Activated T-cell treated with anti-CD3 and anti-CD28 coated beads, Interleukin-2, amount 50 U/mL, for 48 hours (primary cell): ENCODE measurements at regions not wholly inside any gene's neighbourhood (a gene's known extent, or its start where the extent isn't known, plus 50 kb on each side); places are given as distances from the start of the nearest gene placed in this dataset.

Experiments
- DNase-seq, 2 experiments: peaks; one replicate each; pipeline ENCODE4 v3.0.0-alpha.2; 2020

DNA sequence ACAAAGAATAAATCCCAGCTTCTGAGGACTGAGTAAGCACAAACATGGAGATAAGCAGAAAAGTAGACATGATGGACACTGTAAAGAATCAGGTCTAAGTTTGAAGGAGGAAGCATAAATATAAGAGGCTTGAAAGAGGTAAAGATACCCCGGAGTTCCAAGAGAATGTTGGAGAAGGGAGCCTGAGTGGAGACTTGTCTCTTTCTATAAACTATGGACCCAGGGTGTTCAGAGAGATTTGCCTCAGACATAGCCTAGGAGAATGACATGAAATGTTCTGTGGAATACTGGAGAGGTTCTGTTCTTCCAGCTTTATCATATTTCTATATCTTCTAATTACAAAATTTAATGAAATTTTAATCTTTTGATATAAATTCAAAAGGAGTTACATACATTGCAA lies 554.3 kb upstream of the B3GALT2 start:
- no peak for DNase-seq

DNA sequence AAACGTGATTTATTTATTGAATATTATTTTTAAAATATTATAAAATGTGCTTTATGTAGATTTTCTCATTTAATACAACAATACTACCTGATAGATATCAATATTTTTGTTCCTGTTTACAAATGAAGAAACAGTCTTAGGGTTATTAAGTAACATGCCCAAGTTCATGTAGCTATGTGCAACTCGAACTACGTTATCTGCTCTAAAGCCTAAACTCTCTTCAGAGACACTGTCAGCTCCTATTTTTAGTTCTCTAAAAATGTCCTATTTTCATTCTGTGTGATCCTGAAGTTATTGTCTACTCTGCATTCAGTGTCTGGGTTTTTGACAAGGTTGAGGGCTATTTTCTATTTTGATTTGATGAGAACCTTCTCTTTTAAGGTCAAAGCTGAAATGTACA lies 550.1 kb upstream of the B3GALT2 start:
- DNase-seq, result no peak

- no peak for DNase-seq
Observed at GRCh38 chr1:193733674-193734073, 547.3 kb upstream of the B3GALT2 start.

GRCh38 chr1:193730017-193730416 lies 543.6 kb upstream of the B3GALT2 start:
- no peak for DNase-seq

GRCh38 chr1:193729429-193729828 lies 543.0 kb upstream of the B3GALT2 start:
- no peak for DNase-seq

DNA sequence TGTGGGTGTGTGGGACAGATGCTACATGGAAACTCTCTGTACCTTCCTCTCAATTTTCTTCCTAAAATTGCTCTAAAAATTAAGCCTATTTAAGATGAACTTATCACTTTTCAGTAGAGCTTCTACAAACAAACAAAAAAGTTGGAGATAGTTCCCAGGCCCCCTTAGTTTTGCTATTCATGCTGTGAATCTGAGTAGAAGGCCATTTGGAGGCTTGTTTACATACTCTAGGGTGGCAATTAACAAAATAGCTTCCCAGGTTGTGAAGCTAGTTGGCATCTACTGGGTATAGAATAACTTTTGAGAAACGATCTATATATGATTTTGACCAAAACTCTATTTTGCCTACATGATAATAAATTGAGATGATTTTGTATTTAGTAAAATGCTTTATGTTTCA lies 541.4 kb upstream of the B3GALT2 start:
- no peak for DNase-seq

- no peak for DNase-seq
Observed at GRCh38 chr1:193726722-193727121, 540.3 kb upstream of the B3GALT2 start.

DNA sequence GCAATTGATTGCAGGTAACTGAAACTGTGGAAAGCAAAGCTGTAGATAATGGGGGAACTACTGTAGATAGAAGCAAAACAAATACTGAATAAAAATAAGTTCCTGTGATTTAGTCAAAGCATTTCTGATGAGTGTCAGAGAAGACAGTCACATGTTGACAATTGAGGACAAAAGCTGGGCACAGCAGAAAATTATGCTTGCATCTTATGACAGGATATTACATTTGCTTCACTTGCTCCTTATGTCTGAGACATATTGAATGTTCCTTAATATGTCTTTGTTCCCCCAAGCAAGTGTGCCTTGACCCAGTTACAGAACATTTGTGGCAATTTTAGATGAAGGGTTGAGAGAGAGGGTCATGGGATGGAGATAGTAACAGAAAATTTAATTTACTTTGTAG lies 526.0 kb upstream of the B3GALT2 start:
- DNase-seq, result no peak

DNA sequence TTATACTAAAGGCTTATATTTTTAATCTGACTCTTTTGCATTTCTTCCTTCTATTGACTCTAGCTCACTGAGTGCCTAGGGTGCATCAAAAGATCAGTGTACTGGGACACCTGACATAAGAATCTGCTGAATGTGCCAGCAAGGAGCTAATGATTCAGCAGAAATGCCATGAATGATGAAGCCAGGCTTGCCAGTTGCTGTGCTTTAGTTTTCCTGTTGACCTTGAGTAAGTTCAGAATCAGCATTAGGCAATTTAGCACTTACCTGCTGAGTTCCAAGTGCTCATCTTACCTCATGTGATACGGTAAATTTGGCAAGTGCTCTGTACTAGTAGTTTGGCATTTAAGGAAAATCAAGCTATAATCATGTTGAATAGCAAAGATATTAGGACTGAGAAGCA lies 523.2 kb upstream of the B3GALT2 start:
- no peak for DNase-seq

GRCh38 chr1:193707271-193708021 lies 521.0 kb upstream of the B3GALT2 start:
- DNase-seq, result no peak

- DNase-seq, result no peak
Observed at GRCh38 chr1:193706766-193707165, 520.4 kb upstream of the B3GALT2 start.

- no peak for DNase-seq
Observed at GRCh38 chr1:193705554-193705981, 519.2 kb upstream of the B3GALT2 start.

GRCh38 chr1:193703655-193704054 lies 517.2 kb upstream of the B3GALT2 start:
- no peak for DNase-seq

DNA sequence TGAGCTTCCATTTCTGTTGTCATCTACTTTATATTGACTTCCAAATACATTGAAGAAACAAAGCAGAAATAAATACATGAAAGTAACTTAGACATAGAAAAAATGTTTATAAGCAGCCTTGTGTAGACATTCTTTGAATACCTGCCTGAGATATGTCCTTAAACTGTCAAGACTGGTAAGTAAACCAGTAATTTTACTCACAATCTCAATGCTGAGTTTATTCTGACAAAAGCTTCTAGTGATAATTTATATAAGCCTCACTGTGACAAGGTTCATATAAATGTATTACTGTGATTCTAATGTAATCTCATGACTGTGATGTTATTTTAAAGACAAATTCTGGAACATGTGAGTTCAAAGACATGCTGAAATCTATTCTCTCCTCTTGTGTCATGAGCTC lies 516.7 kb upstream of the B3GALT2 start:
- DNase-seq, result no peak

DNA sequence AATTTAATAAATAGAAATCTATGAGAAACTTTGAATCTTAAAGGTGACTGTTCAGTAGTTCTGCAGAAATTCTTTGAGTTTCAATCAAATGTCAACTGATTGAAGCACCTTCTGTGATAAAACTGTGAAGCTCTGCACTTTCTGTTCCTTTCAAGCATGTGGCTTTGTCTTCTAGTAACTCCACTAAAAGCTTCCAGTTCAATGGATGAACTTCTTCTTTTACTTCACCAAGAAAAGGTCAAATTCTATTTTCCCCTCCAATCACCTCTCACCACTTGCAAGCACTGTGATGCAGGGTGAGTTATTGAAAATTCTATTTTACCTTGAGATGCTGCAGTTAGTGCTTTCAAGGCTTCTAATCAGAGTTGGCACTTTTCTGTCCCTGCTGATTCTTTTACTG lies 515.3 kb upstream of the B3GALT2 start:
- no peak for DNase-seq

- no peak for DNase-seq
Observed at GRCh38 chr1:193700710-193701355, 514.4 kb upstream of the B3GALT2 start.

GRCh38 chr1:193699261-193699660 lies 512.8 kb upstream of the B3GALT2 start:
- DNase-seq, result no peak

DNA sequence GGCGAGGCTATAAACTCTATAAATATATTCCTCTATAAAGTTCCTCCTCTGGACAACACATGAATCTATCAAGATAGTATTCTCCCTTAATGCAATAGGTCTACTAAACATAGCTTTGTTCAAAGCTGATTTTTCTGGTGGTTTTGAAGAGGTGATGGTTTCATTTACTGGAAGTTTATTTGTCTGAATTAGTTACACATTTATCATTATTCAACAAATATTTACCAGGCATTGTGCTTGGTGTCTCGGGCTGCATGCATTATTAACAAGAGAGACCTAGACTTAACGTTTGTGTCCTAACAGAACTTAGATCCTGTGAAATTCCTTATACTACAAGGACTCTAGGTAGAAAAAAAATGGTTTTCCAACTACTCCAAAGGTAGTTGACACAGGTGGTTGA lies 511.4 kb upstream of the B3GALT2 start:
- no peak for DNase-seq

DNA sequence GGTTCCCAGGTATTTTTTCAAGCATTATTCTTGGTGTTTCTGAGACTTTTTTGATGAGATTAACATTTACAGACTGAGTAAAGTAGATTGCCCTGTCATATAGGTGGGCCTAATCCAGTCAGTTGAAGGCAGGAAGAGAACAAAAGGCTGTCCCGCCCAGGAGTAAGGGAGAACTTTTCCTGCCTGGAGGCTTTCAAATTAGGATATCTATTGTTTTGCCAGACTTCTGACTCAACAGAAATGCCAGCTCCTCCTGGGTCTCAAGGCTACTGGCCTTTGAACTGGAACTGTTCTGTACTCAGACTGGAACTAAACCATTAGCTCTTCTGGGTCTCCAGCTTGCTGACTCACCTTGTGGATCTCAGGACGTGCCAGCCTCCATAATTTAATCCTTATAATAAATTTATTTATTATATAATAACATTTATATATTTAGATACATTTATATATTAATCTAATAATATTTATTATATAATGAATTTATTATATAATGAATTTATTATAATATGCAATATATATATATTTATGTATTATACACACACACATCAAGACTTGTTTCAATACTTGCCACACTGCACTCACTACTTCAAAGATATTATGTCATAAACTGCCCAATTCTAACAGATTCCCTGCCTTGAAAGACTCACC lies 510.8 kb upstream of the B3GALT2 start:
- DNase-seq, result no peak

DNA sequence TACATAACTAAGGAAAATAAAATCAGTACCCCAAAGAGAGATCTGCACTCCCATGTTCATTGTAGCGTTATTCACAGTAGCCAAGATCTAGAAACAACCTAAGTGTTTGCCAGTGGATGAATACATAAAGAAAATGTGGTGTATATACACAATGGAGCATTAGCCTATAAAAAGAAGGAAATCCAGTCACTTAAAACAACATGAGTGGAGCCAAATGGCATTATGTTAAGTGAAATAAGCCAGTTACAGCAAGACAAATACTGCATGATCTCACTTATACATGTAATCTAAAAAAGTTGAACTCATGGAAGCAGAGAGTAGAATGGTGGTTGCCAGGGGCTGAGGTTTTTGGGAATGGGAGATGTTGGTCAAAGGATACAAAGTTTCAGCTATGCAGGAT lies 508.3 kb upstream of the B3GALT2 start:
- DNase-seq, result no peak

- no peak for DNase-seq
Observed at GRCh38 chr1:193685986-193686385, 499.6 kb upstream of the B3GALT2 start.

GRCh38 chr1:193681422-193681821 lies 495.0 kb upstream of the B3GALT2 start:
- no peak for DNase-seq

DNA sequence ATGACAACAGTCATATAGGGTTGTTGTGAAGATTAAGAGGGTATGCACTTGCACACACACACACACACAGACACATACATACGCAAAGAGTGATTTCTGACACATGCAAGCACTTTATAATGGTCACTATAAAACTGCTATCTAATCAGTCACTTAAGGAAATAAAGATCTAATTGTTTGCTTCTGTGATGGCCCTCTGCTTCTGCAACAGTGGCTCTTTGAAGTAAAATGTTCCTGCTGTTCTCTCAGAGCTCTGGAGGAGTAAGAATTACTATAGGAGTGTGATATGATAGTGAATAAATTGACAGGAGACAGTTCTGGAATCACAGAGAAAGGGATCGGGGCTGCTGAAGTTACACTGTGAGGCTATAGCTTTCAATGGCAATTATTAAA lies 494.5 kb upstream of the B3GALT2 start:
- DNase-seq, result no peak

DNA sequence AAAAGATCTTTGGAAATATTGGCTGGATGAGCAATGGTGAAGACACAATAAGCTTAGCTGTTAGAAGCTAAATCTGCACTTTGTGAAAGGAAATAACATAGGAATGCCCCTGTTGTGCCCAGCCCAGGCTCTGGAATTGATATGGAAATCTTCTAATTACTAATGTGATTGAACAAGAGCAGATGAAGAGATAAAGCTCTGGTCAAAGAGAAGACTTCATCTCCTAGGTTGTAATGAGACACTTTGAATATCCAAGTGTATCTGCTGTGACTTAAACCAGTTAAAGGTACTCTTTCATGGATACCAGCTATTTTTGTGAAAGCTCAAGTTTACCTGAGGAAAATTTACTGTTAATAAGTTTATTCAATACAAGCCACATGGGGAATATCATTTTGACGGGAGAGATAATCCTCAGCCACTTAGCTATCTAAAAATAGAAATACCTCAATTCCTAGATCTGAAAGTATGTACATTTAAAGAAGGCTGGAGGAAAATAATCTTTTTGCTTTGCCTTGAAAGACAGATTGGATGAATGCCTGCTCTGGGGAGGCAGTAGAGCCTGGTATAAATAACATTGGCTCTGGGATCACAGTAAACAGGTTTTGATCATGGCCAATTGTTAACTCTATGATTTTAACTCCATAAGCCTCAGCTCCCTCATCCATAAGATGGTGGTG lies 494.0 kb upstream of the B3GALT2 start:
- no peak for DNase-seq
